Gastroesophageal sphincter (tissue), 4 donors: ENCODE measurements at regions not wholly inside any gene's neighbourhood (a gene's known extent, or its start where the extent isn't known, plus 50 kb on each side); places are given as distances from the start of the nearest gene placed in this dataset.

Experiments used
- ATAC-seq: fragments of 150-250 bp; one replicate; pipeline ENCODE4 v1.9.1; 2016; ENCODE audit warnings: mild to moderate bottlenecking, moderate library complexity
- H3K27ac ChIP-seq, 4 donors: fragments of 200-600 bp; sonication (generic) in 3 of 4; 1 replicate in 3 of 4; 2 replicates in 1 of 4; pipeline ENCODE4 v1.5.1; 2016 to 2019
- H3K27me3 ChIP-seq: fragments of 200-600 bp; sonication (generic); one replicate; pipeline ENCODE4 v1.5.1; 2019
- H3K36me3 ChIP-seq, 2 donors: fragments of 200-600 bp; sonication (generic); one replicate each; pipeline ENCODE4 v1.5.1; 2019; ENCODE audit warnings: control low read depth in 1 of 2
- H3K4me1 ChIP-seq, 3 donors: fragments of 200-600 bp; sonication (generic); 1 replicate in 2 of 3; 2 replicates in 1 of 3; pipeline ENCODE4 v1.5.1; 2016 to 2019; ENCODE audit warnings: control low read depth in 2 of 3
- H3K4me3 ChIP-seq, 2 donors: fragments of 200-600 bp; sonication (generic); one replicate each; pipeline ENCODE4 v1.5.1; 2019; ENCODE audit warnings: mild to moderate bottlenecking in 1 of 2, moderate library complexity in 1 of 2
- H3K9me3 ChIP-seq, 3 donors: fragments of 200-600 bp; sonication (generic); one replicate each; pipeline ENCODE4 v1.5.1; 2017 to 2019; ENCODE audit warnings: control low read depth in 2 of 3
- CTCF ChIP-seq, 4 experiments: fragments of 200-600 bp in 2 of 4; fragments of 450-650 bp in 2 of 4; sonication (generic) in 1 of 4; IDR thresholded peaks; one replicate each; pipeline ENCODE4 v1.5.1; 2017 to 2019; ENCODE audit warnings: antibody characterized with exemption in 4 of 4, mild to moderate bottlenecking in 2 of 4, moderate library complexity in 2 of 4
- EP300 ChIP-seq: sonication (generic); formaldehyde crosslinking; IDR thresholded peaks from one replicate; pipeline ENCODE4 v1.6.1; 2017; ENCODE audit warnings: antibody characterized with exemption, mild to moderate bottlenecking
- POLR2A ChIP-seq, 2 donors: fragments of 450-650 bp; IDR thresholded peaks; one replicate each; pipeline ENCODE4 v1.6.1; 2017; ENCODE audit warnings: antibody characterized with exemption in 2 of 2, mild to moderate bottlenecking in 2 of 2, moderate library complexity in 1 of 2
- POLR2AphosphoS5 ChIP-seq: sonication (generic); formaldehyde crosslinking; IDR thresholded peaks from one replicate; pipeline ENCODE4 v1.6.1; 2017; ENCODE audit warnings: antibody characterized with exemption
- WGBS, 2 donors: methylation state at CpG; one replicate each; pipeline ENCODE4 v1.1.5; 2018; ENCODE audit warnings: low coverage in 1 of 2; 5-methylcytosine and 5-hydroxymethylcytosine counted together

GRCh38 chr6:91667596-91667995, 1080.7 kb upstream of the MAP3K7 start:
- H3K4me3 ChIP-seq: no peak overlapping the region
- H3K27ac ChIP-seq: no peak overlapping the region
- H3K27me3 ChIP-seq: no peaks in the 10 kb centered on the region
- no peak for TF ChIP-seq CTCF (IDR thresholded peaks at IDR 0.05)
- TF ChIP-seq POLR2AphosphoS5: no peak
- no peak for TF ChIP-seq POLR2A (IDR thresholded peaks at IDR 0.05)
- no peak for TF ChIP-seq EP300
- peaks cover 0 to 6% (median 0%) of the 10 kb centered on the region in 3 donors for H3K4me1 ChIP-seq
- no peaks in the 10 kb centered on the region for H3K9me3 ChIP-seq
- WGBS, 2 donors: 82 to 83% methylated on average over 4 of the region's 4 CpGs
- no peak for ATAC-seq
- H3K36me3 ChIP-seq: no peaks in the 10 kb centered on the region

DNA sequence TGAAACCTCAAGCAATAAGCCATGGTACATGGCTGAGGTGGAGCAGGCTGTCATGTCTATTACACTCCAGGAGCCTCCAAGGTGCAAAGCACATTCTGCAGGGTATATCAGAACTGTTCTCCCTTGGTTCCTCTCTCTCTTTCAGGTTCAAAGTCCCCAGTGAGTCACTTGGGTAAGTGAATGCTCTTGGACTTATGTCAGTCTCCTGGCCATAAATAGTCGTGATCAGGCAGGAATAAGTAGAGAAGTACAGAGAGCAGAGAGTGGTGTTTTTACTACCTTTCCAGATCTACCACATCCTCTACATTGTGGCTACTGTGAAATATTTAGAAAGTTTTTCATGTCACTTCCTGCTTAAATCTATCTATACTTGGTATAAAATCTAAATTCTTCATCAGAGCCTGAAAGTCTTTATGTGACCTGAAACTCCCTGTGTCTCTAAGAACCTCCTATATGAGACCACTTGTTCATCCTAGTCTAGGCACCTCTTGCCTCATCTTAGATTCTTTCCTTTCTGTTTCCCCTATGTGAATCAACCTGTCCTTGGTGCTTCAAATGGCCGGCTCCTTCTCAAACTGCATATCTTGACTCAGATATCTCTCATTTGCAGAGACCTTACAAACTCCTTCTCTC, 1077.6 kb upstream of the MAP3K7 start:
- WGBS, 2 donors: 97 to 100% methylated on average over 2 of the region's 2 CpGs
- Histone ChIP-seq H3K9me3 (no peaks in the 10 kb centered on the region), H3K36me3 (no peaks in the 10 kb centered on the region), H3K4me1 (peaks cover 0 to 3% (median 0%) of the 10 kb centered on the region in 3 donors), H3K4me3 (no peak overlapping the region), H3K27ac (no peak overlapping the region), H3K27me3 (no peaks in the 10 kb centered on the region)
- ATAC-seq: no peak
- no peak for TF ChIP-seq EP300
- no peak for TF ChIP-seq POLR2AphosphoS5
- no peak for TF ChIP-seq CTCF (IDR thresholded peaks at IDR 0.05)
- no peak for TF ChIP-seq POLR2A (IDR thresholded peaks at IDR 0.05)

- Histone ChIP-seq H3K9me3 (no peaks in the 10 kb centered on the region), H3K4me3 (no peak overlapping the region), H3K36me3 (no peaks in the 10 kb centered on the region), H3K27me3 (no peaks in the 10 kb centered on the region), H3K4me1 (no peaks in the 10 kb centered on the region), H3K27ac (no peak overlapping the region)
- 89 to 93% methylated on average over 1 of the region's 1 CpG for WGBS, 2 donors
- no peak for ATAC-seq
- no peak for TF ChIP-seq CTCF (IDR thresholded peaks at IDR 0.05)
- no peak for TF ChIP-seq POLR2AphosphoS5
- TF ChIP-seq EP300: no peak
- no peak for TF ChIP-seq POLR2A (IDR thresholded peaks at IDR 0.05)
Measured at GRCh38 chr6:91660893-91661292, 1074.0 kb upstream of the MAP3K7 start.

- Histone ChIP-seq H3K36me3 (no peaks in the 10 kb centered on the region), H3K4me3 (no peak overlapping the region), H3K4me1 (no peaks in the 10 kb centered on the region), H3K27me3 (no peaks in the 10 kb centered on the region), H3K9me3 (no peaks in the 10 kb centered on the region), H3K27ac (no peak overlapping the region)
- WGBS, 2 donors: 60 to 71% methylated on average over 1 of the region's 1 CpG
- TF ChIP-seq POLR2A (IDR thresholded peaks at IDR 0.05) (no peak), EP300 (no peak), POLR2AphosphoS5 (no peak), CTCF (IDR thresholded peaks at IDR 0.05) (no peak)
- no peak for ATAC-seq
Measured at GRCh38 chr6:91659891-91660290, 1073.0 kb upstream of the MAP3K7 start.

GRCh38 chr6:91654793-91655192, 1067.9 kb upstream of the MAP3K7 start:
- TF ChIP-seq EP300: no peak
- TF ChIP-seq POLR2A (IDR thresholded peaks at IDR 0.05): no peak
- no peak for TF ChIP-seq CTCF (IDR thresholded peaks at IDR 0.05)
- no peak for TF ChIP-seq POLR2AphosphoS5
- Histone ChIP-seq H3K4me1 (no peaks in the 10 kb centered on the region), H3K27ac (no peak overlapping the region), H3K27me3 (no peaks in the 10 kb centered on the region), H3K4me3 (no peak overlapping the region), H3K36me3 (no peaks in the 10 kb centered on the region), H3K9me3 (no peaks in the 10 kb centered on the region)
- ATAC-seq: no peak
- 24 to 26% methylated on average over 6 of the region's 6 CpGs for WGBS, 2 donors
